HG03457 (cell line): ENCODE measurements at regions not wholly inside any gene's neighbourhood (a gene's known extent, or its start where the extent isn't known, plus 50 kb on each side); places are given as distances from the start of the nearest gene placed in this dataset.

Experiments used
- ATAC-seq: cut with Tn5 transposase; IDR thresholded peaks from one replicate; pipeline ENCODE4 v1.9.1; 2021; ENCODE audit warnings: moderate number of reproducible peaks; ENCODE audit not compliant: unreplicated experiment

DNA sequence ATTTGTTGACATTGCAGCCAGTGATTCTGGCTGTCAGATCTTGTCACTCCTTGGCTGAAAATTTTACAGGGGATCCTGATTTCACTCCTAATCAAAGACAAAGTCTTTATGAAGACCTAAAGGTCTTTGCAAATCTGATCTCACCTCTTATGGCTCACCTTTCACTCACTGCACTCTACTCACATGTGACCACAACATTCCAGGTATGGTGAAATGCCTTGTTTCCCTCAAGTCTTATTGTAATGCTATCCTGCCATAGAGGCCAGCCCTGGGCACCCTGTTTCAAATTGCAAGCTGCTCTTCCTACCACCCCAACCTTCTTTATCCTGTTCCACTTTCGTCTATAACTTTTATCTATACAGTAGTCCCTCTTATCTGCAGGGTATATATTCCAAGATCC lies 200.1 kb downstream of the NDFIP2 start:
- ATAC-seq = no peak

- ATAC-seq = no peak
Observed at GRCh38 chr13:79680485-79680884, 199.5 kb downstream of the NDFIP2 start.

DNA sequence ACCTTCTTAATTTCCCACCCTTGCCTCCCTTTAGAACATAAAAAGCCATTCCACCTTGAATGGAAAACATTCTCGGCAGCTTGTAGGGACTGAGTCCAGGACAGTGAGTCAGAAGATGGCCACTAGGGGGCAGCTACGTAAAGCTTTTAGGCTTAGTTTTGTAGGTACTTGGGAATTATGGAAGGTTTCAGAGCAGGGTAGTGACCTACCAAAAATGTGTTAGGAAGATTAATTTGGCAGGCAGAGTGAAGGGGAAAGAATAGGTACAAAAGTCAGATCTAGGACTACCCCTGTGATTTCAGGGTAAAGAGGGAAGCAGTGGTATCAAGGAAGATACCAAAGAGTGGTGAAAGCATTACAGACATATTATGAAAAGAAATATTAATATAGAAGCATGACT lies 198.4 kb downstream of the NDFIP2 start:
- peak; percentile 72 for ATAC-seq

DNA sequence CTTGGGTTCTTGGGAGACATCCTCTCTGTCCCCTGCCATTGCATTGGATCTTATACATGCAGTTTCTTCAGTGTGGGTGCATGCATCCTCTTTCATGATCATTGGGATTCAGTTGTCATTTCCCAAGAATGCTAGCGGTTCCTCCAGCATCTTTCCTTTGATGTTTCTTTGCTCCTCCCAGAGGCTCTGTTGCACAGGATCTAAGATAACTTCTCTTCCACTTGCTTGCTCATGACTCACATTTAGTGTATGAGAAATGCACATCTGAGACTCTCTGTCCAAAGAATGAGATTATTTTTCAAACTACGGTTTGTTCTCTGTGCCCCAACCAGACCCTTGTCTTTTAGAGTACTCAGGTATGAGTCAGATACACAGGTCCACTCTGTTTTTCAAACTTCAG lies 197.1 kb downstream of the NDFIP2 start:
- no peak for ATAC-seq

DNA sequence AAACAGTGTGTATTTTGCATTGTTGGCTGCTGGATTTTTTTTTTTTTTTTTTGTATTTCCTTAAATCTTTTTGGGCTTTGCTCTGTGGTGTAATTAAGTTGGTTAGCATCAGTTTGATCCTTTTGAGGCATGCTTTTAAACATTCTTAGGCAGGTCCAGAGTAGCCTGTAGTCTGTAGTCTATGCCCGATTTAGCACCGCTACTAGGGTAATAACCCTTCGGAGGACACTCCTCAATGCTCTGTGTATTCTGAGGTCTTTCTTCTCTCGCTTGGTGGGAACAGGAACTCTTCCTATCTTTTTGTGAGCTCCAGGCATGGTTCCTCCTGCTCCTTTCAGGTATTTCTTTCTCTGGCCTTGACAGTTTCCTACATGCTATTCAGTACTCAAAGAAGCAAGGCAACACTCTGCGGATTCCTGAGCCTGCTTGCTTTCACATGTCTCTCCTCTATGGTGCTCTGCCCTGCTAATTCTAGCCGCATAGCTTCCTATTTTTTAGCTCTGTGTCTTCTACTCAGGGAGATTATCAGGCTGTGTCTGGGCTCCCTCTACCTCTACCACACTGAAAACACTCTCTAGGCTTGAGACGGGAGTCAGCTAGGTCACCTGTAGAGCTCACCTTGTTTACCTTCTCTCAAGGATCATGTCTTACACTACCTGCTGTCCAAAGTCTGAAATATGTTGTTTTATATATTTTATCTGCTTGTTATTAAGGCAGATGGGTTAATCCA lies 195.1 kb downstream of the NDFIP2 start:
- no peak for ATAC-seq

- ATAC-seq = no peak
Observed at GRCh38 chr13:79674765-79675515, 194.0 kb downstream of the NDFIP2 start.

DNA sequence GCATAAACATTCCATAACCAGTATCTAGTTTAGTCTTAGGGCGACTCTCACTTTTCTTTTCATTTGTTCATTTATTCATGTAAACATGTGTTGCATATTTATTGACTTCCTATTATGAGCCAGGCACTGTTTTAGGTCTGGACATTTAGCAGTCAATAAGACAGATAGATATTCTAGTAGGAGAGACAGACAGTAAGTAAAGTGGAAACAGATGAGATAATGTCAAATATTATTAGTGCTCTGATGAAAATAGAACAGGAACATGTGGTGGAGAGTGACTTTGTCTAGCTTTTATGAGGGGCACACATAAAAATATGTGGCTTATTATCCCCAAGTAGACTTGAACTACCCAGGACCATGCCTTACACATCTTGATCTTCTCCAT lies 193.0 kb downstream of the NDFIP2 start:
- ATAC-seq = no peak

- no peak for ATAC-seq
Observed at GRCh38 chr13:79673310-79673992, 192.5 kb downstream of the NDFIP2 start.

GRCh38 chr13:79671420-79671819 lies 190.5 kb downstream of the NDFIP2 start:
- no peak for ATAC-seq

GRCh38 chr13:79668201-79668752 lies 187.3 kb downstream of the NDFIP2 start:
- ATAC-seq = no peak

GRCh38 chr13:79667771-79668170 lies 186.8 kb downstream of the NDFIP2 start:
- ATAC-seq = no peak

GRCh38 chr13:79663977-79664636 lies 183.2 kb downstream of the NDFIP2 start:
- no peak for ATAC-seq

DNA sequence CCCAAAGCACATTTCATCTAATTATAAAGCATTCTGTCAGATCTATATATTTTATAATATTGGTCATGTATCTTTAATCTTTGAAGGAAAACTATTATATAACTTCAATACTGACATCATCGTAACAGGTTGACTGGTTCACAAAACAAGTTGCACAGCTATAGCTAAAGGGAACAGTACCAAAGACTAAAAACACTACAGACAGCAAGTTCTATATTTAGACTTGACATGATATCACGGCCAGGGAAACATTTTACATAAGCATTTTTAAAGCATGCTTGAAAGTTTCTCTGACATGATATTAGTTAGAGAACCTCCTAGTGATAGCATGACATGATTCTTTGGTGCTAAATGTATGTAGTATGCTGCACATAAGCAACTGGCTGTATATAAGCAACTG lies 182.5 kb downstream of the NDFIP2 start:
- ATAC-seq = no peak

DNA sequence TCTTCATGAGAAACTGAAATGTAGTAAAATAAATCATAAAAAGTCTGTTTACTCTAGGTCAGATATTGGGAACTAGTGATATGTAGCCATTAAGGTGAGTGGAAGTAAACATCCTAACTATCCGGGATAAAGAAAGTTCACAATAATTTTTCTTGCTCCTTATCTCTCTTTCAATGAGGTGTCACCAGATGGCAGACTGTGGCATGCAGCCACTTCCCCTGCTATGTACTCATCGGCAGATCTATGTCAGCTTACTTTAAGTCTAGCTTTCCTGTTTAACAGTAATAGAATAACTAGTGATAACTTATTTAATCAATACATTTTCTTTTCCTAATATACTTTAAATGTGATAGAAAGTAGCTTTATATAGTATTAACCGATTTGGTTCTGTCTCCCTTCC lies 181.9 kb downstream of the NDFIP2 start:
- ATAC-seq = no peak

DNA sequence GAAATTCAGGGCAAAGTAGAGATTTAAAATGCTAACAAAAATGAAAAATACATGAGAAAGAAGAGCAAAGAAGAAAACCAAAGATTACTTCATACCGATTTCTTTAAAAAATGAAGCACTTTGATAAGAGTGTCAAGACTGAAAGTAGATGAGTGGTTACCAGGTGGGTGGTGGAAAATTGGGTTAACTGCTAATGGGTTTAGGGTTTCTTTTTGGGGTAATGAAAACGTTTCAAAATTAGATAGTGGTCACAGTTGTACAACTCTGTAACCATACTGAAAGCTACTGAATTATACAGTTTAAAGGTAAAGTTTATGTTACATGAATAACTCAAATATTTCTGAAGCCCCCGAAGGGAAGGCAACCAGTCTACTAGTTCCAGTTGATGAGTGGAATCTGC lies 179.4 kb downstream of the NDFIP2 start:
- no peak for ATAC-seq

DNA sequence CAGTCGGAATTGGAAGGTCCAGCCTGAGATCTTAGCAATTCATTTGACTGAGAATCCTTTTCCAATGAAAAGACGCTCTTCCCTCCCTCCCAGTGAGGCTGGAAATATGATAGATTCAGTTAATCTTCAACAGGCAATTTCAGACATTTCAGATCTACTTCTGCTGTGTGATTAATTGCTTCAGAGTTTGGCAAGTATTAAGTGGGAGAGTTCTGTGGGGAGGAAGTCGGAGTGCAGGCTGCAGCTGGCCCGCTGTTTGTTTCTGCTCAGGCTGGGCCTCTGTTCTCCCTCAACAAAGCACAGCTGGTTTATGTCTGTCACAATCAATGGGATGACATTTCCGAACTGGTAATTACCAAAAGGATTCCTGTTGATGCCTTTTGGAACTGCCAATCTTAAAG lies 178.2 kb downstream of the NDFIP2 start:
- no peak for ATAC-seq

GRCh38 chr13:79658333-79658975 lies 177.5 kb downstream of the NDFIP2 start:
- ATAC-seq = no peak

DNA sequence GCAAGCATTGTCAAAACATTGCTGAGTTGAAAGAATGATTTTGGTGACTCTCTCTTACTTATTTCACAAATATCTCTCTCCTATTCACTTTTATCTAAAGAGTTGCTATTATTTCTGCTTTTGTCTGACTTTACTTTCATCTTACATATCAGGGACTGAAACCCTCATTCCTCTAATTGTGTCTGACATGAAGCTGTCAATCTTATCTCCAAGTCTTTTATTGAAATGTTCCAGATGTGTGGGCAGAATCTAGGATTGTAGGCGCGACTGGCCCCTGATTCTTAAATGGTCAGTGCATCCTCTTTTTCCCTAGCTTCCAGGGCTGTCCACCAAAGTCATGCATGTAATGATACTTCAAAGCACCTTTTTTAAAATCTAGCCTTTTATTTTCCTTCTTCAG lies 174.6 kb downstream of the NDFIP2 start:
- no peak for ATAC-seq

GRCh38 chr13:79654520-79654919 lies 173.6 kb downstream of the NDFIP2 start:
- ATAC-seq = no peak

GRCh38 chr13:79650688-79651087 lies 169.7 kb downstream of the NDFIP2 start:
- ATAC-seq = no peak

DNA sequence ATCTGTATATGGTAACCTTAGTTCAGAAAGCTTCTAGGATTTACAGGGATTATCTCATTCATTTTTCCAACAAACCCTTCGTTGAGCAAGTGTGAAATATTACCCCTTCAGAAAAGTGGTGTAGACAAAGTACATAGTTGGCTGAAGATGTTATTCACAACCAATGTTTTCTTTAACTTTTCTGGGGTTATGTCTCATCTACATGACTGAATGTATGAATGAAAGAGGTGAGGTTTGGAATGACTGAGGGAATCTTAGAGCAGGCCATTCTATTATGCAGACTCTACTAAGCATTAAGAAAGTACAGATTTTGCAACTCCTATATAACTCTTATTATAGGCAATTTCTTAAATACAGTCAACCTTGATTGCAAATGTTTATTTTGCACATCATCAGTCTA lies 167.2 kb downstream of the NDFIP2 start:
- ATAC-seq = no peak
